GM10266 (cell line): ENCODE measurements at regions not wholly inside any gene's neighbourhood (a gene's known extent, or its start where the extent isn't known, plus 50 kb on each side); places are given as distances from the start of the nearest gene placed in this dataset.

Source experiments
- DNase-seq: peaks from one replicate; pipeline ENCODE4 v3.0.0; 2012; ENCODE audit errors: extremely low spot score
- TF ChIP-seq, protein P1 (sequence below): IDR thresholded peaks from 2 replicates; pipeline ENCODE4 v1.5.1; 2012; ENCODE audit warnings: mild to moderate bottlenecking, low read depth; ENCODE audit not compliant: control insufficient read depth, insufficient read depth; ENCODE audit errors: missing control alignments

DNA sequence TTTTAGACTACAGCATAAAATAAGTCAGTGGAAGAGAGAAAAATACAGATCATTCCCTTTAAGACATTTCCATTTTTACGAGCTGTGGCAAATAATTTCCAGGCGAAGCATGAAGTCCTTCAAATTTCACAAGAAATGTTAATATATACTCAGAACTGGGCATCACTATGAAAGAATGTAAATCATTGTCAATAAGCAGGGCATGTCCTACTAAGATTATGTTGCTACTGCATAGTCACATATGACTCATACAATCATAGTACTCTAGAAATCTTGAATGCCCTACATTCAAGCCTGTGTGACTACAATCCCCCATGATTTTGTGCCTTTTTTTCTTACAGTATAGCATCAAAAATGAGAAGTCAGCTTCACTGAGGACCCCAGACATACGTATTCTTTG lies 485.2 kb upstream of the FTMT start:
- TF ChIP-seq, protein P1, sequence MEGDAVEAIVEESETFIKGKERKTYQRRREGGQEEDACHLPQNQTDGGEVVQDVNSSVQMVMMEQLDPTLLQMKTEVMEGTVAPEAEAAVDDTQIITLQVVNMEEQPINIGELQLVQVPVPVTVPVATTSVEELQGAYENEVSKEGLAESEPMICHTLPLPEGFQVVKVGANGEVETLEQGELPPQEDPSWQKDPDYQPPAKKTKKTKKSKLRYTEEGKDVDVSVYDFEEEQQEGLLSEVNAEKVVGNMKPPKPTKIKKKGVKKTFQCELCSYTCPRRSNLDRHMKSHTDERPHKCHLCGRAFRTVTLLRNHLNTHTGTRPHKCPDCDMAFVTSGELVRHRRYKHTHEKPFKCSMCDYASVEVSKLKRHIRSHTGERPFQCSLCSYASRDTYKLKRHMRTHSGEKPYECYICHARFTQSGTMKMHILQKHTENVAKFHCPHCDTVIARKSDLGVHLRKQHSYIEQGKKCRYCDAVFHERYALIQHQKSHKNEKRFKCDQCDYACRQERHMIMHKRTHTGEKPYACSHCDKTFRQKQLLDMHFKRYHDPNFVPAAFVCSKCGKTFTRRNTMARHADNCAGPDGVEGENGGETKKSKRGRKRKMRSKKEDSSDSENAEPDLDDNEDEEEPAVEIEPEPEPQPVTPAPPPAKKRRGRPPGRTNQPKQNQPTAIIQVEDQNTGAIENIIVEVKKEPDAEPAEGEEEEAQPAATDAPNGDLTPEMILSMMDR, result no peak
- no peak for DNase-seq

DNA sequence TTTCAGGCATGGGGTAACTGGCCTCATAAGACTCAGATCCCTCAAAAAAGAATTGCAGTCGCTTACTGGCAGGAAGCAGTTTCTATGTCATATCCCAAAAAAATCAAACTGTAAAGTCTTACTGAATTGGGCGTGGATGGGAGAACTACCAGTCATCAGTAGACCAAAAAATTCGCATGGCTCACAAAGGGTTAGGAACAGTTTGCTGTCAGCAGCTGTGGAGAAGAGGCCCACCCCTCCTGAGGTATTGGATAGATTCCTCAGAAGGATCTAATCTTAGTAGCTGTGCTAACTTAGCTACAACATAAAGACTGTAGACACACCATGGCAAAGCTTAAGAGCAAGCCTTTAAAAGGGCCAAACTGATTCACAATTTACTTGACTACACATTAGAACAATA lies 478.3 kb upstream of the FTMT start:
- TF ChIP-seq, protein P1, result no peak
- no peak for DNase-seq

DNA sequence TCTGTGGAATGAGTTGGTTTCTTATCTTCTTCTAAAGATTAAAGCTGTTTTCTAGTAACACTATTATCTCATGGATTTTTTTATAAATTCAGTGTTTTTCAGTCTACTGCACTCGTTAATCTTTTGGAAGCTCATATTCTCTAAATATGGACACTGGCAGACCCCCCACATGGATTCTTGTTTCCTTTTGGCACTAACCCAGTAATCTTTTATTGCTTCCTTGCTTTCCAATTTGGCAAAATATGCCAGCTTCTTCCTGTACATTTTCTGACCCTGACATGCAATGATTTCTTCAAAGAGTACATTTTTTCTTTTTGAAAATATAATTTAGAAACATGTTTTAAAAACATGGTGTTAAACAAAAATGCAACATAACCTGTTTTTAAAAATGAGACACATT lies 474.2 kb upstream of the FTMT start:
- TF ChIP-seq, protein P1, result no peak
- no peak for DNase-seq

DNA sequence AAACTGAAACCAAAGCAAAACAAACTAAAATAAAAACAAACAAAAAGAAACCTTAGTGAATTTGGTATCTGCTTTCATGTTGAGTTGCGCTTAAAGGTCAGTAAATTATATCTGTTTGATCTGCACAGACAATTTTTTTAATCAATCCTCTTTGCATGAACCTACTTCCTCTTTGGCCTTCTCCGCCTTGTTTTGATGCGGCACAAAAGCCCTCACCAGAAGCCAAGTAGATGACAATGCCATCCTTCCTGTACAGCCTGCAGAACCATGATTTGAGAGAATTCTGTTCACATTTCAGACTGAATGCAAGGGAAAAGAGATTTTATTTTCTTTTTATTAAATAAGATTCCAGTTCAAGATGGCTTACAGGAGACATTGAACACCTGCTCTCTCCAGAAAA lies 473.6 kb upstream of the FTMT start:
- DNase-seq, result no peak
- TF ChIP-seq, protein P1, result no peak

DNA sequence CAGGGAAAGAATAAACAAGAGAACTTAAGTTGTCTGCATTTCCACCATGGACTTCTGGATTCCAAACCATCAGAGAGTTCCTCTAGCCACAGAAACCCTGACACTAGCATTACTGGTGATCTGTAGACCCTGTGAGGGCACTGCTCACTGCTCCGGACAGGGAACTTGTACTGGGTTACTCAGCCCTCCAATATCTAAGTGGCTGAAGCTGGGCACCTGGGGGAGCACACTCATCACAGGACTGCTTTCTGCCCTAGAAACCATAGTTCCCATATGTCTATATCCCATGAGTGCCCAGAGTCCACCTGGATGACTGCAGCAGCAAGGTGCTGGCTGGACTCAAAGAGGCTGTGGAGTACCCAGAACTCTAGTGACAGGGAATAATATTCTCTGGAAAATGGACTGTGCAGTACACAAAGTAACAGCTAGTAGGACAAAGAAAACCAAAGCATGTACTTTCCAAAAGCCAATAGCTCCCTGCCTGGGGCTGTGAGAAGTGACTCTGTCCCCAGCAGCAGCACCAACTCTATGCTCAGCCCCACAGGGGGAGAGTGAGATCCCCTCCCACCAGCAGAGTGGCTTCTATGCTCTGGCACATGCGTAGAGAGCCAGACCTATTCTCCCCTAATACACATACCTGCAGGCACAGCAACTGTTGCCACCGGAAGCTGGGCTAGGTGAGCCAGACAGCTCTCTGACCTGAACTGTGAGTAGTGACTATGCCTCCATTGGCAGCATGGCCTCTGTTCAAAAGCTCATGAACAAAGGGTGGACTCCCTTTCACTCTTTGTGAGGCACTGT lies 472.9 kb upstream of the FTMT start:
- TF ChIP-seq, protein P1, result no peak

DNA sequence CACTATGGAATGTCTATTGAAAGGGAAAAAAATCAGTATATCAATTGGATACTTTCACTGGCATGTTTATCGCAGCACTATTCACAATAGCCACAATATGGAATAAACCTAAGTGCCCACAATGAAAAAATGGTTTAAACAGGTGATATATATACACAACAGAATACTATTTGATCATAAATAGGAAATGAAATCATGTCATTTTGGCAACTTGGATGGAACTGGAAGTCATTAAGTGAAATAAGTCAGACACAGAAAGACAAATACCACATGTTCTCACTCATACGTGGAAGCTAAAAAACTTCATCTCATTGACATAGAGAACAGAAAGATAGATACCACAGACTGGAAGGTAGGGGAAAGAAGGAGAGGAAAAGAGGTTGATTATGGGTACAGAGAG lies 471.6 kb upstream of the FTMT start:
- TF ChIP-seq, protein P1, result no peak

More for the DNA sequence above, 472.9 kb upstream of the FTMT start:
- DNase-seq, result no peak

DNA sequence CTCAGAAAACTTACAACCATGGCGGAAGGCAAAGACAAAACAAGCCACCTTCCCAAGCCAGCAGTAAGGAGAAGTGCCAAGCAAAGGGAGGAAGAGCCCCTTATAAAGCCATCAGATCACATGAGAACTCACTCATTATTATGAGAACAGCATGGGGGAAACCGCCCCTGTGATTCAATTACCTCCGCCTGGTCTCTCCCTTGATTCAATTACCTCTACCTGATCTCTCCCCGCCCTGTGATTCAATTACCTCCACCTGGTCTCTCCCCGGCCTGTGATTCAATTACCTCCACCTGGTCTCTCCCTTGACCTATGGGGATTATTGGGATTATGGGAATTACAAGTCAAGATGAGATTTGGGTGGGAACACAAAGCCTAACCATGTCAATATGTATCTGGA lies 467.3 kb upstream of the FTMT start:
- no peak for DNase-seq
- TF ChIP-seq, protein P1, result no peak

More for the DNA sequence above, 471.6 kb upstream of the FTMT start:
- DNase-seq, result no peak
